Transverse colon (tissue), 4 donors: ENCODE measurements at regions not wholly inside any gene's neighbourhood (a gene's known extent, or its start where the extent isn't known, plus 50 kb on each side); places are given as distances from the start of the nearest gene placed in this dataset.

ENCODE experiments used
- DNase-seq: peaks from one replicate; pipeline ENCODE4 v3.0.0-alpha.2; 2019
- H3K27ac ChIP-seq, 4 donors: fragments of 200-600 bp; sonication (generic); 2 replicates each; pipeline ENCODE4 v1.5.1; 2016 to 2018; ENCODE audit warnings: inconsistent platforms in 4 of 4
- H3K27me3 ChIP-seq: fragments of 200-600 bp; sonication (generic); 2 replicates; pipeline ENCODE4 v1.5.1; 2017; ENCODE audit warnings: inconsistent platforms
- H3K36me3 ChIP-seq, 4 donors: fragments of 200-600 bp; sonication (generic); 2 replicates each; pipeline ENCODE4 v1.5.1; 2017 to 2019; ENCODE audit warnings: inconsistent platforms in 4 of 4
- H3K4me1 ChIP-seq, 4 donors: fragments of 200-600 bp; sonication (generic); 2 replicates each; pipeline ENCODE4 v1.5.1; 2017 to 2020; ENCODE audit warnings: inconsistent platforms in 4 of 4
- H3K4me3 ChIP-seq, 4 donors: fragments of 200-600 bp; sonication (generic); 1 replicate in 1 of 4; 2 replicates in 3 of 4; pipeline versions ENCODE4 v1.5.1 to v1.6.1; 2017 to 2019; ENCODE audit warnings: inconsistent platforms in 4 of 4
- H3K9me3 ChIP-seq, 2 donors: fragments of 200-600 bp; sonication (generic); 2 replicates each; pipeline ENCODE4 v1.5.1; 2017 to 2019; ENCODE audit warnings: inconsistent platforms in 2 of 2
- EP300 ChIP-seq: sonication (generic); formaldehyde crosslinking; IDR thresholded peaks from one replicate; pipeline ENCODE4 v1.6.1; 2017; ENCODE audit warnings: antibody characterized with exemption, low read depth
- POLR2A ChIP-seq: fragments of 450-650 bp; IDR thresholded peaks from one replicate; pipeline ENCODE4 v1.6.1; 2016; ENCODE audit warnings: antibody characterized with exemption, mild to moderate bottlenecking, moderate library complexity
- POLR2AphosphoS5 ChIP-seq, 3 donors: sonication (generic); formaldehyde crosslinking; IDR thresholded peaks; one replicate each; pipeline ENCODE4 v1.6.1; 2016; ENCODE audit warnings: antibody characterized with exemption in 3 of 3
- WGBS, 2 donors: methylation state at CpG; one replicate each; pipeline ENCODE4 v1.1.5; 2018; ENCODE audit warnings: low coverage in 1 of 2; 5-methylcytosine and 5-hydroxymethylcytosine counted together
- in situ Hi-C, 4 donors: fragments of 200-750 bp; cut with MboI; loops; one replicate each; pipeline versions ENCODE4 v1.15.0 to v1.15.1; 2017; ENCODE audit warnings: low sequenced_read_pairs in 3 of 4, low pct_ligation_motif_present in 1 of 4, low pct_unique_long_range_greater_than_20kb in 1 of 4
- intact Hi-C: fragments of 100-400 bp; cut with DNase I; formaldehyde crosslinking; loops from one replicate; pipeline ENCODE4 v1.15.1; 2023; ENCODE audit warnings: low total_unique reads
- TF ChIP-seq, protein P1 (sequence below), 5 experiments: fragments of 200-600 bp in 3 of 5; fragments of 450-650 bp in 2 of 5; sonication (generic) in 3 of 5; IDR thresholded peaks; 1 replicate in 2 of 5; 2 replicates in 3 of 5; pipeline ENCODE4 v1.5.1; 2016 to 2017; ENCODE audit warnings: antibody characterized with exemption in 5 of 5, inconsistent platforms in 3 of 5, mild to moderate bottlenecking in 2 of 5, moderate library complexity in 1 of 5

GRCh38 chr7:94236960-94237359 is 157.7 kb upstream of the COL1A2 start:
- H3K4me3 ChIP-seq: no peak overlapping the region

DNA sequence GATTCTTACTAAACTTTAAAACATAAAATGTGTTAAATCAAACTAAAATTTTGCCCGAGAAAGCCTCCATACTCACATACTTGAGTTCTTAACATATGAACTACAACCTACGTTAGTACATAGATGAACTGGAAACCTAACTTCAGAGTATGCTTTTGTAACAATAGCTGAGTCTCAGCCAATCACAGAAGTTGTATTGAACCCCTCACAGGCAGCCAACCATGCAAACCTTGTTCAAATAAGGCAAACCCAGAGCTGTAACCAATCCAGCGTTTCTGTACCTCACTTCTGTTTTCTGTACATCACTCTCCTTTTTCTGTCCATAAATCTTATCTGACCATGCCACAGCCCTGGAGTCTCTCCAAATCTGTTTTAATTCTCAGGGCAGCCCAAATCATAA is 157.3 kb upstream of the COL1A2 start:
- Histone ChIP-seq H3K27ac (no peak overlapping the region), H3K4me3 (no peak overlapping the region), H3K4me1 (no peaks in the 10 kb centered on the region), H3K27me3 (no peaks in the 10 kb centered on the region), H3K36me3 (no peaks in the 10 kb centered on the region), H3K9me3 (no peaks in the 10 kb centered on the region)
- in situ Hi-C loops (no loop called here), intact Hi-C loops (no loop called here)
- DNase-seq: no peak
- 46 to 52% methylated on average over 3 of the region's 3 CpGs for WGBS, 2 donors
- no peak for TF ChIP-seq EP300
- no peak for TF ChIP-seq POLR2A
- TF ChIP-seq POLR2AphosphoS5 (IDR thresholded peaks at IDR 0.05): no peak
- TF ChIP-seq, protein P1, sequence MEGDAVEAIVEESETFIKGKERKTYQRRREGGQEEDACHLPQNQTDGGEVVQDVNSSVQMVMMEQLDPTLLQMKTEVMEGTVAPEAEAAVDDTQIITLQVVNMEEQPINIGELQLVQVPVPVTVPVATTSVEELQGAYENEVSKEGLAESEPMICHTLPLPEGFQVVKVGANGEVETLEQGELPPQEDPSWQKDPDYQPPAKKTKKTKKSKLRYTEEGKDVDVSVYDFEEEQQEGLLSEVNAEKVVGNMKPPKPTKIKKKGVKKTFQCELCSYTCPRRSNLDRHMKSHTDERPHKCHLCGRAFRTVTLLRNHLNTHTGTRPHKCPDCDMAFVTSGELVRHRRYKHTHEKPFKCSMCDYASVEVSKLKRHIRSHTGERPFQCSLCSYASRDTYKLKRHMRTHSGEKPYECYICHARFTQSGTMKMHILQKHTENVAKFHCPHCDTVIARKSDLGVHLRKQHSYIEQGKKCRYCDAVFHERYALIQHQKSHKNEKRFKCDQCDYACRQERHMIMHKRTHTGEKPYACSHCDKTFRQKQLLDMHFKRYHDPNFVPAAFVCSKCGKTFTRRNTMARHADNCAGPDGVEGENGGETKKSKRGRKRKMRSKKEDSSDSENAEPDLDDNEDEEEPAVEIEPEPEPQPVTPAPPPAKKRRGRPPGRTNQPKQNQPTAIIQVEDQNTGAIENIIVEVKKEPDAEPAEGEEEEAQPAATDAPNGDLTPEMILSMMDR (IDR thresholded peaks at IDR 0.05): no peak

More at GRCh38 chr7:94236960-94237359, 157.7 kb upstream of the COL1A2 start:
- WGBS, 2 donors: 50 to 51% methylated on average over 2 of the region's 2 CpGs
- Histone ChIP-seq H3K9me3 (no peaks in the 10 kb centered on the region), H3K36me3 (no peaks in the 10 kb centered on the region), H3K27me3 (no peaks in the 10 kb centered on the region), H3K27ac (no peak overlapping the region), H3K4me1 (no peaks in the 10 kb centered on the region)
- intact Hi-C loops: no loop called here
- TF ChIP-seq EP300: no peak
- TF ChIP-seq POLR2A: no peak
- TF ChIP-seq POLR2AphosphoS5 (IDR thresholded peaks at IDR 0.05): no peak
- TF ChIP-seq, protein P1 (IDR thresholded peaks at IDR 0.05): no peak
- no peak for DNase-seq
- in situ Hi-C loops: no loop called here

DNA sequence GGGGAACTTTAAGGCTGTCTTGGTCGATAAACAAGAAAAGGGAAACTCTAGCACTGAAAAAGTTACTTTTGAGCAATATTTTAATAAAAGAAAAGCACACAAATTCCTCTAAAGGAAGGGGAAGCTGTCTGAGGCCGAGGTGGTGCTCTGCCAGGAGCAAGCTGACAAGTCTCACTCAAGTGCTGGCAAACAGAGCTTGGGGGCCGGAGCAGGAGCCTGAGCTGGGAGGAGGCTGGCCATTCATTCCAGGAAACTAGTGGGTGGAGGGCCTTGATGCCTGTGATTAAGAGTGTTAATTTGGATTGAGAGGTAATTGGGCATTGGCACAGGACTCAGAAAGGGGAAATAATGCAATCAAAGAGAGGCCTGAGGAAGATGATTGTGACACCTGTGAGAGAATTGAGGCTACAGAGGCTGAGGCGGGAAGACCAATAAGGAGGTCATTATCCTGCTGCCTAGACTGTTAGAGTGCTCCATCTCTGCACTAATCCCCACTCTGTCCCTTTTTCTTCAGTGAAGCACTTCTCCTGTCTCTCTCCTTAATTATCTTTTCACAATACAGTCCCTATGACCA is 154.9 kb upstream of the COL1A2 start:
- Histone ChIP-seq H3K9me3 (no peaks in the 10 kb centered on the region), H3K27me3 (no peaks in the 10 kb centered on the region), H3K4me1 (no peaks in the 10 kb centered on the region), H3K4me3 (no peak overlapping the region), H3K27ac (no peak overlapping the region), H3K36me3 (no peaks in the 10 kb centered on the region)
- WGBS, 2 donors: 50 to 53% methylated on average over 4 of the region's 4 CpGs
- in situ Hi-C loops (no loop called here), intact Hi-C loops (no loop called here)
- DNase-seq: no peak
- TF ChIP-seq, protein P1 (IDR thresholded peaks at IDR 0.05): no peak
- TF ChIP-seq POLR2A (no peak), EP300 (no peak), POLR2AphosphoS5 (IDR thresholded peaks at IDR 0.05) (no peak)

GRCh38 chr7:94240902-94241301 is 153.8 kb upstream of the COL1A2 start:
- no peaks in the 10 kb centered on the region for H3K9me3 ChIP-seq
- TF ChIP-seq, protein P1 (IDR thresholded peaks at IDR 0.05): no peak
- TF ChIP-seq EP300 (no peak), POLR2A (no peak), POLR2AphosphoS5 (IDR thresholded peaks at IDR 0.05) (no peak)
- intact Hi-C loops (no loop called here), in situ Hi-C loops (no loop called here)
- no peak overlapping the region for H3K4me3 ChIP-seq
- H3K36me3 ChIP-seq: no peaks in the 10 kb centered on the region
- H3K27ac ChIP-seq: no peak overlapping the region
- 85 to 88% methylated on average over 6 of the region's 6 CpGs for WGBS, 2 donors
- DNase-seq: no peak
- H3K27me3 ChIP-seq: no peaks in the 10 kb centered on the region
- H3K4me1 ChIP-seq: no peaks in the 10 kb centered on the region
